Neural progenitor cell (in vitro differentiated cells): ENCODE measurements at regions not wholly inside any gene's neighbourhood (a gene's known extent, or its start where the extent isn't known, plus 50 kb on each side); places are given as distances from the start of the nearest gene placed in this dataset.

Source experiments
- EZH2 ChIP-seq: fragments of 200-600 bp; sonication (generic); IDR thresholded peaks from 2 replicates; pipeline ENCODE4 v1.6.1; 2017; ENCODE audit warnings: antibody characterized with exemption, mild to moderate bottlenecking, moderate library complexity
- TF ChIP-seq, protein P1 (sequence below): fragments of 200-600 bp; sonication (generic); IDR thresholded peaks from 2 replicates; pipeline ENCODE4 v1.5.1; 2017; ENCODE audit warnings: antibody characterized with exemption, mild to moderate bottlenecking

DNA sequence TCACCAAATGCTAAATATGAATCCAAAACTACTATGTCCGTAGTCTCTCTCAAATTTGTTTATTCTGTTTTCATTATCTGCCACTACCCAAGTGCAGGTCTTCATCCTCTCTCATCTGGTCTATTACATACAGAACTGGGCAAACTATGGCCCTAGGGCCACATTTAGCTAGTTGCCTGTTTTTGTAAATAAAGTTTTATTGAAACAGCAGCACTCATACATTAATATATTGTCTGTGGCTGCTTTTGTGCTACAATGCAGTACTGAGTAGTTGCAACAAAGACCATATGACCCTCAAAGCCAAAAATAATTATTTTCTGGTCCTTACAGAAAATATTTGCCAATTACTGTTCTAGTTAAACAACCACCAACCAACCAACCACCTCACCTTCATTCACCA is 172.2 kb upstream of the NCKAP5 start:
- TF ChIP-seq, protein P1, sequence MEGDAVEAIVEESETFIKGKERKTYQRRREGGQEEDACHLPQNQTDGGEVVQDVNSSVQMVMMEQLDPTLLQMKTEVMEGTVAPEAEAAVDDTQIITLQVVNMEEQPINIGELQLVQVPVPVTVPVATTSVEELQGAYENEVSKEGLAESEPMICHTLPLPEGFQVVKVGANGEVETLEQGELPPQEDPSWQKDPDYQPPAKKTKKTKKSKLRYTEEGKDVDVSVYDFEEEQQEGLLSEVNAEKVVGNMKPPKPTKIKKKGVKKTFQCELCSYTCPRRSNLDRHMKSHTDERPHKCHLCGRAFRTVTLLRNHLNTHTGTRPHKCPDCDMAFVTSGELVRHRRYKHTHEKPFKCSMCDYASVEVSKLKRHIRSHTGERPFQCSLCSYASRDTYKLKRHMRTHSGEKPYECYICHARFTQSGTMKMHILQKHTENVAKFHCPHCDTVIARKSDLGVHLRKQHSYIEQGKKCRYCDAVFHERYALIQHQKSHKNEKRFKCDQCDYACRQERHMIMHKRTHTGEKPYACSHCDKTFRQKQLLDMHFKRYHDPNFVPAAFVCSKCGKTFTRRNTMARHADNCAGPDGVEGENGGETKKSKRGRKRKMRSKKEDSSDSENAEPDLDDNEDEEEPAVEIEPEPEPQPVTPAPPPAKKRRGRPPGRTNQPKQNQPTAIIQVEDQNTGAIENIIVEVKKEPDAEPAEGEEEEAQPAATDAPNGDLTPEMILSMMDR = no peak
- no peak for TF ChIP-seq EZH2
